RWPE1 (cell line): ENCODE measurements at regions not wholly inside any gene's neighbourhood (a gene's known extent, or its start where the extent isn't known, plus 50 kb on each side); places are given as distances from the start of the nearest gene placed in this dataset.

Experiments
- CTCF ChIA-PET: fragments of 350-600 bp; sonication (Branson Sonifier 250); formaldehyde crosslinking; extraction: SDS; loops from one replicate; lab custom pipeline; 2021; lab: Yijun Ruan, JAX
- POLR2A ChIA-PET: fragments of 400-600 bp; formaldehyde crosslinking; extraction: SDS; loops from one replicate; lab custom pipeline; 2020; ENCODE audit warnings: antibody characterized with exemption; ENCODE audit not compliant: low non-redundant PET; lab: Yijun Ruan, JAX
- DNase-seq: peaks from one replicate; pipeline ENCODE4 v3.0.0; 2012; ENCODE audit warnings: low spot score
- H3K27ac ChIP-seq: fragments of 450-650 bp; 2 replicates; pipeline ENCODE4 v1.5.1; 2017
- TF ChIP-seq, protein P1 (sequence below): fragments of 450-650 bp; conservative IDR thresholded peaks from 2 replicates; pipeline ENCODE4 v1.5.1; 2017; ENCODE audit warnings: low read depth, mild to moderate bottlenecking

DNA sequence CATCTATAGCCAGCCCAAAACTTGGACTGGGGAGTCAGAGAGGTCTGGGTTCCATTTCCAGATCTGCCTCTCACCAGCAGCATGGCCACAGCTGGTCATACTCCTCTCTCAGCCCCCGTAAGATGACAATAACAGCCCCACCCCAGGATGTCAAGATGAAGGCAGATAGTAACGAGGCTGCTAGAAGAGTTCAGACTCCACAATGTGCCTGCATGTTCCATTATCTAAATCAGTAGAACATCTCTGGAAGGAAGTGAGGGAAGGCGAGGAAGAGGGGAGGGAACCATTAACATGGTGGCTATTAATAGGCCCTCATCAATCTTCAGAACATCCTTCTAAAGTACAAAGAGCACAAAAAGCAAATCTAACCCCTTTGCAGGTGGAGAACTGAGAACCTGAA lies 98.0 kb upstream of the KCNG1 start:
- ChIA-PET CTCF (no interaction called here), POLR2A (no interaction called here)
- TF ChIP-seq, protein P1, sequence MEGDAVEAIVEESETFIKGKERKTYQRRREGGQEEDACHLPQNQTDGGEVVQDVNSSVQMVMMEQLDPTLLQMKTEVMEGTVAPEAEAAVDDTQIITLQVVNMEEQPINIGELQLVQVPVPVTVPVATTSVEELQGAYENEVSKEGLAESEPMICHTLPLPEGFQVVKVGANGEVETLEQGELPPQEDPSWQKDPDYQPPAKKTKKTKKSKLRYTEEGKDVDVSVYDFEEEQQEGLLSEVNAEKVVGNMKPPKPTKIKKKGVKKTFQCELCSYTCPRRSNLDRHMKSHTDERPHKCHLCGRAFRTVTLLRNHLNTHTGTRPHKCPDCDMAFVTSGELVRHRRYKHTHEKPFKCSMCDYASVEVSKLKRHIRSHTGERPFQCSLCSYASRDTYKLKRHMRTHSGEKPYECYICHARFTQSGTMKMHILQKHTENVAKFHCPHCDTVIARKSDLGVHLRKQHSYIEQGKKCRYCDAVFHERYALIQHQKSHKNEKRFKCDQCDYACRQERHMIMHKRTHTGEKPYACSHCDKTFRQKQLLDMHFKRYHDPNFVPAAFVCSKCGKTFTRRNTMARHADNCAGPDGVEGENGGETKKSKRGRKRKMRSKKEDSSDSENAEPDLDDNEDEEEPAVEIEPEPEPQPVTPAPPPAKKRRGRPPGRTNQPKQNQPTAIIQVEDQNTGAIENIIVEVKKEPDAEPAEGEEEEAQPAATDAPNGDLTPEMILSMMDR: no peak
- no peak overlapping the region for H3K27ac ChIP-seq
- no peak for DNase-seq

DNA sequence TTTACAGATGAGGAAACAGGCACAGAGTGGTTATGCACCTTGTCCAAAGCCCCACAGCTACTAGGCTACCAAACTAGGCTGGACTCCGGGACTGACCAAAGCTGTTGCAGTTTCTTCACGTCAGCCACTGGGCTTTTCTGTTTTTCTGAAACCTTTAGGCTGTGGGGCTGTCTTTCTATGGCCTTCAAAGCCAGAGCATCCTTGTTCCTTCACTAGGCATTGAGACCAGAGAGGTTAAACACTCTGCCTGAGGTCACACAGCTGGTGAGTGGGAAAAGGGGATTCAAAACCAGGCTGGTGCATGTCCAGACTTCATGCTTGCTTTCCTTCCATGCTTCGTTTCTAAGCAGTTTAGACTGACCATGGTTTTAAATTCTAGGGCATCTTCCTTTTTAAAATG lies 97.5 kb upstream of the KCNG1 start:
- POLR2A ChIA-PET: no interaction called here
- H3K27ac ChIP-seq: no peak overlapping the region
- TF ChIP-seq, protein P1: no peak
- CTCF ChIA-PET: interaction anchor here (0.7 kb wide), 1 partner anchor 133 kb away, joined by 3 read pairs; no protein-coding TSS in a partner anchor
- DNase-seq: no peak

DNA sequence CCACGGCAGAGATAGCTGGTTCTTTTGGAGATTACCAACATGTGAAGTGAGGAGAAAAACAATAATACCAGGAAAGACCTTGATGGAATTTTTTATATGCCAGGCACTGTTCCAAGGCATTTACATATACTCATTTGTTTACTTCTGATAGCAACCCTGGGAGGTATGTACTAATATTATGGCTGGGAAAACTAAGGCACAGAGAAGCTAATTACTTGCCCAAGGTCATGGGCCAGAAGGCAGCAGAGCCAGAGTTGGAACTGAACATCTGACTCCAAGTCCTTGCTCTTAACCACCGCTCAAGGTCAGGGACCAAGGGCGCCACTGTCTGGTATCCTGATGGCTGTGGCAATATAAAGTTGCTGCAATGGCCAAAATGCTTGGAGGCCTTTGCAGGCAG lies 97.0 kb upstream of the KCNG1 start:
- POLR2A ChIA-PET: no interaction called here
- H3K27ac ChIP-seq: no peak overlapping the region
- TF ChIP-seq, protein P1: no peak
- DNase-seq: no peak
- CTCF ChIA-PET: interaction anchor here (0.7 kb wide), 1 partner anchor 132 kb away, joined by 3 read pairs; no protein-coding TSS in a partner anchor

DNA sequence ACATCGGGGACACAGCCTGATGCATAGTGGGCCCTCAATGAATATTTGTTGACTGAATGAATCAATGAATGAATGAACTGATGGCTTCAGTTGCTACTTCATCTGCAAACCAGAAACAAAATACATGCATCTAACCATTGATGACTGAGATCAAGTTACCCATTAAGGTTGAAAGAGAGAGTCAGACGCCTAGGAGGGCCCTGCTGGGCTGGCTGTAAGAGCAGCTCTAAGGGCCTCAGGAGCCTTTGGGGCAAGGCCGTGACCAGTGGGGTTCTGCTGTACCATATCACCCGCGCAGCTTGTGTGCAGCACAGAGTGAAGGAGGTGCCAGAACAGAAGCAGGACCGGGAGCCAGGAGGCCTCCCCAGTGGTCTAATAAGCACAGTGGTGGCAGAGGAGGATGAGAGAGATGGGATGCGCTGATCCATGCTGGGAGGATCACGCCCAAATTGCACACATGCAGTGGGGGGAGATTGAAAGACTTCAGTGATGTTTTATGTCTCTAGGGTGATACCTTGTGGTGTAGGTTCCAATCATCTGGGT lies 96.1 kb upstream of the KCNG1 start:
- ChIA-PET POLR2A (no interaction called here), CTCF (no interaction called here)
- no peak for DNase-seq
- TF ChIP-seq, protein P1: no peak
- H3K27ac ChIP-seq: no peak overlapping the region

DNA sequence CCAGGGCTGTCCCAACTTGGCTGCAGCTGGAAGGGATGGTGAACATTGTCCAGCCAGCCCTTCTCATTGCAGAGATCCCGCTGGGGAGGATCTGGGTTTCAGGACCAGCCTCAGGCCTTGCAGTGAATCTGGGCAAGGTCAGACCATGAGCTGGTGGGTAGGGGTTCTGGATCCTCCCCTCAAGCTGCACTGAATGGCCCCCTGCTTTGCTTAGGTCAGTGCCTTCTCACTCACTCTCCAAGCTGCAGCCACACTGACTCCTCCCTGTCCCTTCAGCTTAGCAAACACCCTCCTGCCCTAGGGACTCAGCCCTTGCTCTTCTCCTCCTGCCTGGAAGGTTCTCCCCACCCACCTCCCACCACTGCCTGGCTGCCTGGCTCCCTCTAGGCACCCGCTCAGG lies 95.3 kb upstream of the KCNG1 start:
- TF ChIP-seq, protein P1: no peak
- ChIA-PET POLR2A (no interaction called here), CTCF (interaction anchor here (0.6 kb wide), 1 partner anchor 188 kb away, joined by 4 read pairs; no protein-coding TSS in a partner anchor)
- DNase-seq: no peak
- H3K27ac ChIP-seq: no peak overlapping the region

DNA sequence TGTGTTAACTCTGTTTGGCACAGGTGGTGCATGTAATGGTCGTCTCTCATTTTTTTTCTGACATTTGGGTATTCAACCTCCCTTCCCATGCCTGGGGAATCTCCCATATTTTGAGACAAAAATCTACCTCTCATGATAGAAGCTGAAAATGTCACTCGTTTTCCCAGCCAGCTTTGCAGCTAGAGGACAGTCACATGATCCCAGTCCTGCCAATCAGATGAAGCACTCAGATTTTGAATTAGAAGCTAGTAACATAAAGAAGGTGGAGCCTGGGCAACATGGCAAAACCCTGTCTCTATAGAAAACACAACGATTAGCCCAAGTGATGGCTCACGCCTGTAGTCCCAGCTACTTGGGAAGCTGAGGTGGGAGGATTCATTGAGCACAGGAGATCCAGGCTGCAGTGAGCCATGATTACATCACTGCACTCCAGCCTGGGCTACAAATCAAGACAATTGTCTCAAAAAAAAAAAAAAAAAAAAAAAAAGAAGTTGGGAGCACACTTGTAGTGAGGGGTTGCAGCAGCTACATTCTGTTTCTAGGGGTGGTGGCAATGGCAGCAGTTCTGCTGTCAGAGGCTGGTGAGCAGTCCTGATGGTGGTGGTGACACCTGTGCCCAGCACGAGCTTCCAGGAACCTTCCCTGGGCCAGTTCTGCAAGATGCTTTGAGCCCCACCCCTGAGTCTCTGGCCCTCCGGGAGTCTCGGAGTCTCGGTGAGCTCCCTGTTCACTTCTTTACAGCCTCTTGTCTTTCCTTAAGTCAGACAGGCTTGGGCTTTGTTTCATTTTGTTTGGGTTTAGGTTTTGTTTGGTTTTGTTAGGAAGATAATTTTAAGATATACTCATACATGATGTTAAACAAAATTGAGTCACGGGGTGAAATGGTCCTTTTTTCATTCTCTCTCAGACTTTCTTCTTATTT lies 94.1 kb upstream of the KCNG1 start:
- no peak for DNase-seq
- no peak overlapping the region for H3K27ac ChIP-seq
- CTCF ChIA-PET: interaction anchor here (0.5 to 1.2 kb wide), 4 partner anchors 17 to 190 kb away, joined by 3 to 5 read pairs (median 4); no protein-coding TSS in a partner anchor
- TF ChIP-seq, protein P1: no peak
- POLR2A ChIA-PET: interaction anchor here (0.6 kb wide), 1 partner anchor 327 kb away, joined by 6 read pairs; no protein-coding TSS in a partner anchor
